Neuronal stem cell (in vitro differentiated cells): ENCODE measurements at regions not wholly inside any gene's neighbourhood (a gene's known extent, or its start where the extent isn't known, plus 50 kb on each side); places are given as distances from the start of the nearest gene placed in this dataset.

Experiments used
- DNase-seq: peaks from one replicate; pipeline ENCODE4 v3.0.0-alpha.2; 2013; ENCODE audit warnings: low spot score
- H2AFZ ChIP-seq: one replicate; pipeline ENCODE4 v1.6.1; 2013; ENCODE audit warnings: mild to moderate bottlenecking, low read length, inconsistent platforms
- H2AK5ac ChIP-seq: 2 replicates; pipeline ENCODE4 v1.6.1; 2013; ENCODE audit warnings: low read depth, mild to moderate bottlenecking, inconsistent platforms, low read length, moderate library complexity, mixed read lengths
- H2BK120ac ChIP-seq: 2 replicates; pipeline ENCODE4 v1.6.1; 2013; ENCODE audit warnings: low read depth, mild to moderate bottlenecking, inconsistent platforms, low read length, moderate library complexity, mixed read lengths
- H2BK12ac ChIP-seq: one replicate; pipeline ENCODE4 v1.6.1; 2013; ENCODE audit warnings: low read length, inconsistent platforms
- H2BK15ac ChIP-seq: 2 replicates; pipeline ENCODE4 v1.6.1; 2013; ENCODE audit warnings: mild to moderate bottlenecking, low read length, inconsistent platforms, mixed read lengths
- H2BK5ac ChIP-seq: one replicate; pipeline ENCODE4 v1.6.1; 2013; ENCODE audit warnings: inconsistent platforms, mild to moderate bottlenecking, low read length, moderate library complexity
- H3K14ac ChIP-seq: one replicate; pipeline ENCODE4 v1.6.1; 2013; ENCODE audit warnings: low read length, inconsistent platforms
- H3K18ac ChIP-seq: 2 replicates; pipeline ENCODE4 v1.6.1; 2013; ENCODE audit warnings: low read length, inconsistent platforms
- H3K23ac ChIP-seq: 2 replicates; pipeline ENCODE4 v1.6.1; 2013; ENCODE audit warnings: low read depth, mild to moderate bottlenecking, mixed read lengths, low read length, inconsistent platforms; ENCODE audit not compliant: poor library complexity
- H3K27ac ChIP-seq: replicated peaks from 3 replicates; pipeline ENCODE4 v1.5.1; 2013; ENCODE audit warnings: low read length, inconsistent platforms
- H3K27me3 ChIP-seq, 3 experiments: 2 replicates each; pipeline ENCODE4 v1.6.1; 2013; ENCODE audit warnings: low read length in 3 of 3, mild to moderate bottlenecking in 2 of 3, inconsistent platforms in 1 of 3, low read depth in 1 of 3, mixed read lengths in 1 of 3, moderate library complexity in 1 of 3; ENCODE audit not compliant: control insufficient read depth in 3 of 3, insufficient read depth in 3 of 3
- H3K36me3 ChIP-seq, 2 donors: replicated peaks in 1 of 2; 2 replicates each; pipeline ENCODE4 v1.6.1; 2013; ENCODE audit warnings: low read length in 2 of 2; ENCODE audit not compliant: control insufficient read depth in 2 of 2, insufficient read depth in 2 of 2
- H3K4ac ChIP-seq: 2 replicates; pipeline ENCODE4 v1.6.1; 2013; ENCODE audit warnings: inconsistent platforms, mild to moderate bottlenecking, low read length, moderate library complexity
- H3K4me1 ChIP-seq, 2 donors: 1 replicate in 1 of 2; 2 replicates in 1 of 2; pipeline ENCODE4 v1.6.1; 2013; ENCODE audit warnings: low read length in 2 of 2, low read depth in 1 of 2; ENCODE audit not compliant: control insufficient read depth in 2 of 2, insufficient read depth in 1 of 2
- H3K4me2 ChIP-seq: one replicate; pipeline ENCODE4 v1.6.1; 2013; ENCODE audit warnings: mild to moderate bottlenecking, low read length, inconsistent platforms; ENCODE audit not compliant: insufficient read depth, poor library complexity, severe bottlenecking
- H3K4me3 ChIP-seq, 2 donors: 2 replicates each; pipeline ENCODE4 v1.5.1; 2013; ENCODE audit warnings: low read length in 2 of 2, mild to moderate bottlenecking in 2 of 2, inconsistent platforms in 1 of 2, moderate library complexity in 1 of 2
- H3K79me1 ChIP-seq: one replicate; pipeline ENCODE4 v1.6.1; 2013; ENCODE audit warnings: low read depth, mild to moderate bottlenecking, inconsistent platforms, low read length, moderate library complexity
- H3K9ac ChIP-seq: one replicate; pipeline ENCODE4 v1.6.1; 2013; ENCODE audit warnings: mild to moderate bottlenecking, low read depth, low read length, inconsistent platforms; ENCODE audit not compliant: poor library complexity
- H3K9me3 ChIP-seq, 2 donors: replicated peaks in 1 of 2; 2 replicates each; pipeline versions ENCODE3 to v1.6.1; 2013; ENCODE audit warnings: low read length in 2 of 2, mild to moderate bottlenecking in 2 of 2, inconsistent platforms in 1 of 2, low read depth in 1 of 2, mixed read lengths in 1 of 2, moderate library complexity in 1 of 2; ENCODE audit not compliant: control insufficient read depth in 2 of 2, insufficient read depth in 1 of 2
- H4K8ac ChIP-seq: one replicate; pipeline ENCODE4 v1.6.1; 2013; ENCODE audit warnings: low read depth, mild to moderate bottlenecking, inconsistent platforms, low read length, moderate library complexity
- H4K91ac ChIP-seq: one replicate; pipeline ENCODE4 v1.6.1; 2013; ENCODE audit warnings: low read length, low read depth, mild to moderate bottlenecking, inconsistent platforms; ENCODE audit not compliant: poor library complexity
- WGBS, 2 donors: extraction: QIAGEN DNeasy Blood & Tissue Kit; methylation state at CpG; one replicate each; pipeline ENCODE4 v1.1.7; 2013; ENCODE audit warnings: missing lambda C conversion rate in 2 of 2, mixed read lengths in 1 of 2; ENCODE audit not compliant: insufficient read length in 2 of 2, insufficient replicate concordance in 1 of 2; ENCODE audit errors: extremely low coverage in 2 of 2; 5-methylcytosine and 5-hydroxymethylcytosine counted together

DNA sequence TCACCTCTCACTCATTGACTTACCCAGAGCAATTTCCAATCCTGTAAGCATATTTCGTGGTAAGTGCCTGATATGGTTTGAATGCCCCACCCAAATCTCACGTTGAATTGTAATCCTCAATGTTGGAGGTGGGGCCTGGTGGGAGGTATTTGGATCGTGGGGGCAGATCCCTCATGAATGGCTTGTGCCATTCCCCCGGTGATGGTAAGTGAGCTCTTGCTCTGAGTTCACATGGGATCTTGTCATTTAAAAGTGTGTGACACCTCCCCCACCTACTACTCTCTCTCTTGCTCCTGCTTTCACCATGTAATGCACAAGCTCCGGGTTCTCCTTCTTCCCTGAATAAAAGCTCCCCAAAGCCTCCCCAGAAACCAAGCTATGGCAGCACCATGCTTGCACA lies 1165.5 kb downstream of the CDH12 start:
- no CpG with 5 or more reads among the region's 5 CpGs for WGBS, 2 donors
- no peak overlapping the region for H3K4me2 ChIP-seq
- no peak overlapping the region for H2AK5ac ChIP-seq

DNA sequence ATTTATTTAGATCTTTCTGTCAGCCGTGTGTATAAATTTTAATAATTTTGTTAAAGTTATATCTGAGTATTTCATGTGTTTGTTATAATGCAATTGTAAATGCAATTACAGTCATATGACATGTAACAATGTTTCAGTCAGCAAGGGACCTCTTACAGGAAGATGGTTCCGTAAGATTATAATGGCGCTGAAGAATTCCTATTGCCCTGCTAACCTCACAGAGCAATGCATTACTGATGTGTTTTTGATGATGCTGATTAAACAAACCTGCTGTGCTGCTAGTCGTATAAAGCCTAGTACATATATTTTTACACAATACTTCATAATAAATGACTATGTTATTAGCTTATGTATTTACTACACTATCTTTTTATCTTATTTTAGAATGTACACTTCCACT lies 1166.4 kb downstream of the CDH12 start:
- Histone ChIP-seq H3K4me3 (no peak overlapping the region), H3K9me3 (no peaks in the 10 kb centered on the region), H2AK5ac (no peak overlapping the region), H2BK12ac (no peak overlapping the region), H2BK5ac (no peak overlapping the region), H3K36me3 (no peaks in the 10 kb centered on the region), H4K8ac (no peak overlapping the region), H2BK120ac (no peak overlapping the region), H3K9ac (no peak overlapping the region), H3K4me1 (no peaks in the 10 kb centered on the region), H3K27ac (no peak overlapping the region), H3K4ac (no peak overlapping the region), H3K14ac (no peak overlapping the region), H4K91ac (no peak overlapping the region), H3K4me2 (no peak overlapping the region), H3K23ac (no peak overlapping the region), H2BK15ac (no peak overlapping the region), H2AFZ (no peak overlapping the region), H3K27me3 (no peaks in the 10 kb centered on the region), H3K79me1 (no peaks in the 10 kb centered on the region), H3K18ac (no peak overlapping the region)
- no CpG with 5 or more reads among the region's 4 CpGs for WGBS, 2 donors
- DNase-seq, result no peak

More for the DNA sequence above, 1165.5 kb downstream of the CDH12 start:
- no peak overlapping the region for H3K18ac ChIP-seq
- no peaks in the 10 kb centered on the region for H3K4me1 ChIP-seq
- no peak overlapping the region for H2AFZ ChIP-seq
- H3K23ac ChIP-seq, result no peak overlapping the region
- H4K8ac ChIP-seq, result no peak overlapping the region
- no peak overlapping the region for H3K4me3 ChIP-seq
- no peak for DNase-seq
- H2BK12ac ChIP-seq, result no peak overlapping the region
- no peak overlapping the region for H3K14ac ChIP-seq
- H3K27me3 ChIP-seq, result no peaks in the 10 kb centered on the region
- H4K91ac ChIP-seq, result no peak overlapping the region
- H2BK120ac ChIP-seq, result no peak overlapping the region
- H3K9me3 ChIP-seq, result no peaks in the 10 kb centered on the region
- no peaks in the 10 kb centered on the region for H3K36me3 ChIP-seq
- H3K4ac ChIP-seq, result no peak overlapping the region
- H3K27ac ChIP-seq, result no peak overlapping the region
- H2BK15ac ChIP-seq, result no peak overlapping the region
- H3K9ac ChIP-seq, result no peak overlapping the region
- H3K79me1 ChIP-seq, result no peaks in the 10 kb centered on the region
- H2BK5ac ChIP-seq, result no peak overlapping the region

DNA sequence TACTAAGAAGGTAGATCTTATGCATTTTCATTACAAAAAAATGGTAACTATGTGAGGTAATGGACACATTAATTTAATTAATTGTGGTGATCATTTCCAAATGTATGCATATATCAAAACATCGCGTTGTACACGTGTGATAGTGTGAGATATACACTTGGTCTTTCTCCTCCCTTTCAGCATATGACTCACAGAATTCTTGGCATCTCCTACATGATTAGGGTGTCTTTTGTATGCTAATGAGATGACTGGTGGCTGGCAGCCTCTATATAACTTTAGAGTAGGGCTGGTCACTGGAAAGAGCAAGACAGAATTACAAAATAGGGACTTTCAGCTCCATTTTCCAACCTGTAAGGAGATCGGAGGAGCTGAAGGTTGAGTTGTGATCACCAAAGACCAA lies 1167.6 kb downstream of the CDH12 start:
- Histone ChIP-seq H2BK12ac (no peak overlapping the region), H4K91ac (no peak overlapping the region), H3K4me3 (no peak overlapping the region), H3K18ac (no peak overlapping the region), H3K23ac (no peak overlapping the region), H3K4me1 (no peaks in the 10 kb centered on the region), H3K14ac (no peak overlapping the region), H2BK15ac (no peak overlapping the region), H3K4ac (no peak overlapping the region), H3K27ac (no peak overlapping the region), H3K4me2 (no peak overlapping the region), H2BK5ac (no peak overlapping the region), H3K9ac (no peak overlapping the region), H2BK120ac (no peak overlapping the region), H3K36me3 (no peaks in the 10 kb centered on the region), H3K27me3 (no peaks in the 10 kb centered on the region), H2AK5ac (no peak overlapping the region), H3K9me3 (no peaks in the 10 kb centered on the region), H4K8ac (no peak overlapping the region), H2AFZ (no peak overlapping the region), H3K79me1 (no peaks in the 10 kb centered on the region)
- no CpG with 5 or more reads among the region's 4 CpGs for WGBS, 2 donors
- no peak for DNase-seq

DNA sequence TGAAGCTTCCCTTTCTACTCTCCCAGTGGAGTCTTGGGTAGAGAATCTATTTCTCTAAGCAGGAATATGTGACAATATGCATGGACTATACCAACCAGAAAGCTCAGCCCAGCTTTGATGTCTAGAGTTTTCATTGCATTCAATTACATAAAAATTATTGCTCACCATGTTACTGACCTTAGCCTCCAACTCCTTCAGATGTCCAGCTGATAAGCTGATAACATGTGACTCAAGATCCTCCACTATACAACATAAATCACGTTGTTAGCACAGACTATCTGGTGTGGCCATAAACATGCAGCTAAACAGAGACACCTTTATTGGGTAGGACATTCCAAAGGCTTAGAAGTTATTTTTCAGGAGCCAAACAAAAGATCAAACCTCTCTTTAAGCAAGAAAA lies 1168.2 kb downstream of the CDH12 start:
- DNase-seq, result no peak
- no peak overlapping the region for H3K23ac ChIP-seq
- H3K14ac ChIP-seq, result no peak overlapping the region
- no peak overlapping the region for H4K91ac ChIP-seq
- H4K8ac ChIP-seq, result no peak overlapping the region
- H3K36me3 ChIP-seq, result no peaks in the 10 kb centered on the region
- H3K4me3 ChIP-seq, result no peak overlapping the region
- no peak overlapping the region for H3K18ac ChIP-seq
- H2BK15ac ChIP-seq, result no peak overlapping the region
- no peaks in the 10 kb centered on the region for H3K4me1 ChIP-seq
- H2AK5ac ChIP-seq, result no peak overlapping the region
- H3K4me2 ChIP-seq, result no peak overlapping the region
- no peak overlapping the region for H2BK12ac ChIP-seq
- H2BK120ac ChIP-seq, result no peak overlapping the region
- no peak overlapping the region for H3K9ac ChIP-seq
- H3K27ac ChIP-seq, result no peak overlapping the region
- no peaks in the 10 kb centered on the region for H3K9me3 ChIP-seq
- no peaks in the 10 kb centered on the region for H3K27me3 ChIP-seq
- H2BK5ac ChIP-seq, result no peak overlapping the region
- no peaks in the 10 kb centered on the region for H3K79me1 ChIP-seq
- no peak overlapping the region for H2AFZ ChIP-seq
- no peak overlapping the region for H3K4ac ChIP-seq
- WGBS, 2 donors, result no CpG with 5 or more reads among the region's 1 CpG
